ENCODE measurements at regions not wholly inside any gene's neighbourhood (a gene's known extent, or its start where the extent isn't known, plus 50 kb on each side); places are given as distances from the start of the nearest gene placed in this dataset.

DNA sequence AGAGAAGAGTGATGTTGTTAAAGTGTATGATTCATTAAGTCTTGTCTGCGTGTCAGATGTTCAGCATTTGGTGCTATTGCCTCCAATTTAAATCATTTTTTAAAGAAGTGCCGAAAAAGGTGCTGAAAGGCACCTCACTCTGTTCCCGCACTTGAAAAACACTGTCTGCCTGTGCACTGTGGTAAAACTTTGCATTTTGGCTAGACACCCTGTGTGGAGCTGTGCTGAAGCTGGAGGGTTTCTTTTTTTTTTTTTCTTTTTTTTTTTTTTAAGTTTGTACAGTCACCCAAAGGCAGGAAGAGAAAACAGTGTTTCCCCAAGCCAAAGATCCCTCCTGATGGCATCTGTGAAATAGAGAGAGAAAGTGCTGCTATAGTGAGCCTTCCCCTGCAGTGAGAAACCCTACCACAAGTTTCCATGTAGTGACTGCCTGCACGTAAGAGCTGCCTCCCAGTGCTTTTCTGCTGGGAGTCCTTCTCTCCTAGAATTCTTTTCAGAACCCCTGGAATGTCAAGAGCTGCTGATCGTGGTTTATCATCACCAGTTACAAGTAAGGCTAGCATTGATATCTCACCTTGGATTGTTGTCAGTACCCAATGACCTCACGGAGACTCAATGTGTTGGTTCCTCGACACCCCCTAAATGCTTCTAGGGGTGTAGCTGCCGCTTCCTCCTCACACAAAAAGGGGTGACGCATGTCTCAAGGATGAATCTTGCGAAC lies 116.0 kb upstream of the SOX9 start:
- DNase-seq (no peak), ATAC-seq (no peak)
- POLR2A ChIA-PET (ENCODE audit: unreplicated experiment), result interaction anchor here (0.6 kb wide), 1 partner anchor 723 kb away, joined by 5 read pairs; no protein-coding TSS in a partner anchor
- Histone ChIP-seq H3K79me2 (ENCODE audit: low read length) (no peaks in the 10 kb centered on the region), H3F3A (ENCODE audit: low read length, unreplicated experiment) (no peaks in the 10 kb centered on the region), H3K36me3 (ENCODE audit: low read depth, low read length) (no peaks in the 10 kb centered on the region), H3K4me3 (ENCODE audit: low read length) (no peak overlapping the region), H3K27me3 (ENCODE audit: low read length) (no peaks in the 10 kb centered on the region), H3K9ac (ENCODE audit: low read length) (no peak overlapping the region), H3K4me1 (ENCODE audit: insufficient read depth, low read length) (peaks cover 37% of the 10 kb centered on the region), H3K27ac (ENCODE audit: low read length) (peak overlapping the region; percentile 35), H4K20me1 (ENCODE audit: low read length) (no peaks in the 10 kb centered on the region), H3K9me2 (replicated peaks; ENCODE audit: low read length) (no peaks in the 10 kb centered on the region), H3K9me3 (ENCODE audit: low read length) (no peaks in the 10 kb centered on the region), H2AFZ (ENCODE audit: low read length) (no peak overlapping the region), H3K4me2 (ENCODE audit: low read length) (no peak overlapping the region)
- no TSS peak for BruUV-seq (replicated peaks)
- CTCF ChIA-PET, result no interaction called here
- intact Hi-C loops (cut with micrococcal nuclease), result loop anchor here (10.0 kb wide), 1 partner anchor 390 kb away; no protein-coding TSS in a partner anchor
- TF ChIP-seq EZH2phosphoT487 (IDR thresholded peaks at IDR 0.05; ENCODE audit: borderline replicate concordance, low read length) (no peak), EZH2 (IDR thresholded peaks at IDR 0.05; ENCODE audit: low read length, unreplicated experiment) (no peak)
- TF ChIP-seq, protein P1, sequence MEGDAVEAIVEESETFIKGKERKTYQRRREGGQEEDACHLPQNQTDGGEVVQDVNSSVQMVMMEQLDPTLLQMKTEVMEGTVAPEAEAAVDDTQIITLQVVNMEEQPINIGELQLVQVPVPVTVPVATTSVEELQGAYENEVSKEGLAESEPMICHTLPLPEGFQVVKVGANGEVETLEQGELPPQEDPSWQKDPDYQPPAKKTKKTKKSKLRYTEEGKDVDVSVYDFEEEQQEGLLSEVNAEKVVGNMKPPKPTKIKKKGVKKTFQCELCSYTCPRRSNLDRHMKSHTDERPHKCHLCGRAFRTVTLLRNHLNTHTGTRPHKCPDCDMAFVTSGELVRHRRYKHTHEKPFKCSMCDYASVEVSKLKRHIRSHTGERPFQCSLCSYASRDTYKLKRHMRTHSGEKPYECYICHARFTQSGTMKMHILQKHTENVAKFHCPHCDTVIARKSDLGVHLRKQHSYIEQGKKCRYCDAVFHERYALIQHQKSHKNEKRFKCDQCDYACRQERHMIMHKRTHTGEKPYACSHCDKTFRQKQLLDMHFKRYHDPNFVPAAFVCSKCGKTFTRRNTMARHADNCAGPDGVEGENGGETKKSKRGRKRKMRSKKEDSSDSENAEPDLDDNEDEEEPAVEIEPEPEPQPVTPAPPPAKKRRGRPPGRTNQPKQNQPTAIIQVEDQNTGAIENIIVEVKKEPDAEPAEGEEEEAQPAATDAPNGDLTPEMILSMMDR (conservative IDR thresholded peaks at IDR 0.05; ENCODE audit: low read depth, low read length), result no peak

DNA sequence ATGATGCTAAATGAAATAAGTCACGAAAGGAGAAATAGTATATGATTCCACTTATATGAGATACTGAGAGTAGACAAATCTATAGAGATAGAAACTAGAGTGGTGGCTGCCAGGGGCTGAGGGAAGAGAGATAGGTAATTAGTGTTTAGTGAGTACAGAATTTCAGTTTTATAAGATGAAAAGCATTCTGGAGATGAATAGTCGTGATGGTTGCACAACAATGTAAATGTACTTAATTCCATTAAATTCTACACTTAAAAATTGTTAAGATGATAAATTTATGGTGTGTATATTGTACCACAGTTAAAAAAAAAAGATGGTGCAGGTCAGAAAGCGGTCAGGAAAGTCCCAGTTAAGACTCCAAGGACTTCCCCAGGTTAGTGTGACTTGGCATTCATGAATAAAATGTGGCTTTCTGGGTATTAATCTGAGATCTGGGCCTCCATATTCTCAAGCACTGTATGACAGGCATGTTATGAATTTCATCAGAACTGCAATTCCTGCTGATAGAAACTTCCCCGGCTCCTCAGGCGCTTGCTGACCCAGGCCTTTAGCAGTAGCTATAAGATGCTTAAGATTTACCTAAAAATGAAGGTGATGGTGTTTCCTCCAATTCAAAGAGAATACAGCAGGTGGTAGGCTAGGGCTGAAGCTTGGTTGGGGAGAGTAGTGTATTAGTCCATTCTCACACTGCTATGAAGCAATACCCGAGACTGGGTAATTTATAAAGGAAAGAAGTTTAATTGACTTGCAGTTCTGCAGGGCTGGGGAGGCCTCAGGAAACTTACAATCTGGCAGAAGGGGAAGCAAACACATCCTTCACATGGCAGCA lies 115.3 kb upstream of the SOX9 start:
- CTCF ChIA-PET, result no interaction called here
- BruUV-seq (replicated peaks), result no TSS peak

More for the DNA sequence above, 115.3 kb upstream of the SOX9 start:
- Histone ChIP-seq H3K27ac (ENCODE audit: low read length) (no peak overlapping the region), H3K4me2 (ENCODE audit: low read length) (no peak overlapping the region), H3K79me2 (ENCODE audit: low read length) (no peaks in the 10 kb centered on the region), H3K36me3 (ENCODE audit: low read depth, low read length) (no peaks in the 10 kb centered on the region), H3K4me1 (ENCODE audit: insufficient read depth, low read length) (peaks cover 37% of the 10 kb centered on the region), H3K4me3 (ENCODE audit: low read length) (no peak overlapping the region), H3K9ac (ENCODE audit: low read length) (no peak overlapping the region), H3K9me3 (ENCODE audit: low read length) (no peaks in the 10 kb centered on the region), H4K20me1 (ENCODE audit: low read length) (no peaks in the 10 kb centered on the region), H3K9me2 (replicated peaks; ENCODE audit: low read length) (no peaks in the 10 kb centered on the region), H2AFZ (ENCODE audit: low read length) (no peak overlapping the region), H3F3A (ENCODE audit: low read length, unreplicated experiment) (no peaks in the 10 kb centered on the region), H3K27me3 (ENCODE audit: low read length) (no peaks in the 10 kb centered on the region)
- ATAC-seq (no peak), DNase-seq (no peak)
- TF ChIP-seq, protein P1 (conservative IDR thresholded peaks at IDR 0.05; ENCODE audit: low read depth, low read length), result no peak
- POLR2A ChIA-PET (ENCODE audit: unreplicated experiment), result no interaction called here
- intact Hi-C loops (cut with micrococcal nuclease), result loop anchor here (10.0 kb wide), 1 partner anchor 389 kb away; no protein-coding TSS in a partner anchor
